Loucy (cell line): ENCODE measurements at regions not wholly inside any gene's neighbourhood (a gene's known extent, or its start where the extent isn't known, plus 50 kb on each side); places are given as distances from the start of the nearest gene placed in this dataset.

Experiments
- H2AFZ ChIP-seq: fragments of 200-600 bp; sonication (generic); 2 replicates; pipeline ENCODE4 v1.6.0; 2016; ENCODE audit warnings: antibody characterized with exemption, mild to moderate bottlenecking, low read length, moderate library complexity
- H3F3A ChIP-seq: fragments of 200-600 bp; 2 replicates; pipeline ENCODE4 v1.6.0; 2016; ENCODE audit warnings: antibody characterized with exemption, low read depth, mild to moderate bottlenecking
- H3K27me3 ChIP-seq: fragments of 200-600 bp; sonication (generic); 2 replicates; pipeline ENCODE4 v1.6.1; 2014; ENCODE audit warnings: low read length, mild to moderate bottlenecking; ENCODE audit not compliant: insufficient read depth, poor library complexity, severe bottlenecking
- H3K36me3 ChIP-seq: fragments of 200-600 bp; sonication (generic); 2 replicates; pipeline ENCODE4 v1.6.1; 2016; ENCODE audit warnings: low read length; ENCODE audit not compliant: insufficient read depth
- H3K4me1 ChIP-seq: fragments of 200-600 bp; sonication (generic); 2 replicates; pipeline ENCODE4 v1.5.1; 2014; ENCODE audit warnings: low read length, mild to moderate bottlenecking; ENCODE audit not compliant: insufficient read depth, poor library complexity, severe bottlenecking
- H3K4me2 ChIP-seq: fragments of 200-600 bp; sonication (generic); 2 replicates; pipeline ENCODE4 v1.6.0; 2014; ENCODE audit warnings: antibody characterized with exemption, low read length, low read depth, mild to moderate bottlenecking; ENCODE audit not compliant: poor library complexity, severe bottlenecking
- H3K4me3 ChIP-seq: fragments of 200-600 bp; sonication (generic); 2 replicates; pipeline ENCODE4 v1.5.1; 2014; ENCODE audit warnings: low read length, mild to moderate bottlenecking, mixed read lengths; ENCODE audit not compliant: poor library complexity, severe bottlenecking
- H3K79me2 ChIP-seq: fragments of 200-600 bp; sonication (generic); 2 replicates; pipeline ENCODE4 v1.6.1; 2014; ENCODE audit warnings: low read length; ENCODE audit not compliant: insufficient read depth
- H3K9ac ChIP-seq: fragments of 200-600 bp; sonication (generic); 2 replicates; pipeline ENCODE4 v1.6.0; 2014; ENCODE audit warnings: mild to moderate bottlenecking, low read depth, low read length, moderate library complexity; ENCODE audit not compliant: poor library complexity, severe bottlenecking
- H3K9me2 ChIP-seq: fragments of 200-600 bp; sonication (generic); replicated peaks from 2 replicates; pipeline ENCODE4 v1.6.1; 2016; ENCODE audit warnings: low read depth, low read length, mixed read lengths
- H3K9me3 ChIP-seq: fragments of 200-600 bp; sonication (generic); 2 replicates; pipeline ENCODE4 v1.6.1; 2014; ENCODE audit warnings: mild to moderate bottlenecking, antibody characterized with exemption, low read length, low read depth; ENCODE audit not compliant: insufficient read depth
- H4K20me1 ChIP-seq: fragments of 200-600 bp; sonication (generic); 2 replicates; pipeline ENCODE4 v1.6.0; 2014; ENCODE audit warnings: antibody characterized with exemption, low read length, mild to moderate bottlenecking; ENCODE audit not compliant: insufficient read depth, poor library complexity, severe bottlenecking
- CTCF ChIP-seq: fragments of 200-600 bp; sonication (generic); conservative IDR thresholded peaks from 2 replicates; pipeline ENCODE4 v1.5.1; 2014; ENCODE audit warnings: mild to moderate bottlenecking, antibody characterized with exemption, low read length
- EZH2phosphoT487 ChIP-seq: fragments of 200-600 bp; IDR thresholded peaks from 2 replicates; pipeline ENCODE4 v1.6.1; 2018; ENCODE audit warnings: antibody characterized with exemption, mild to moderate bottlenecking, moderate library complexity, borderline replicate concordance

DNA sequence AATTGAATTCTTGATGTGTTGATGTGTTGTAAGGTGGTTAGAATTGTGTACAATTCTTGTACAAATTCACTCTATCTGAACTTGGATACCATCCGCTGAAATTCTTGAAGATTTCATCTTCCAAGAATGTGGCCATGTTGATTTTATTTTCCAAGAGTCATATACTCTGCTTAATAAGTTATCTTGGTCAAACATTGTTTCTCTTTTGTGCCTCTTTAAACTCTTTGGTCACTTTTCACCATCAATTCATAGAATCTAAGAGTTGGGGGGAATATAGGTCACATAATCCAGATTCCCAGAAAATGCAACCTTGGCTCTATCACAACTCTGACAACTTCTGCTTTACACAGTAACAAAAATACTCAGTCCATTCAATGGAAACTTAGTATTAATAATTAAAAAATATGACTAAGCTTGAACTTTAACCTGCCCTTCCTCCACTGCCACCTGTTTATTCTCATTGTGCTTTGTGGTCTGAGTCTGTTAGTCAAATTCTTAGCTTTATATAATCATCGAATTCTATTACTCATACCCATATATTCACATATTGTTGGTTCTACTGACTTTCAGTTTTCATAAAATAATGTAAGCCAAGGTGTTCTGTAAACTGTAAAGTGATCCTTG is 373.2 kb downstream of the LMO7 start:
- Histone ChIP-seq H3K9ac (no peak overlapping the region), H3K79me2 (no peaks in the 10 kb centered on the region), H3K4me3 (no peak overlapping the region), H3K36me3 (no peaks in the 10 kb centered on the region), H3K4me2 (no peak overlapping the region), H3F3A (no peaks in the 10 kb centered on the region), H3K27me3 (no peaks in the 10 kb centered on the region), H2AFZ (no peak overlapping the region), H3K9me3 (no peaks in the 10 kb centered on the region), H3K9me2 (no peaks in the 10 kb centered on the region), H4K20me1 (no peaks in the 10 kb centered on the region), H3K4me1 (no peaks in the 10 kb centered on the region)
- TF ChIP-seq EZH2phosphoT487 (no peak), CTCF (no peak)

- H3K4me3 ChIP-seq: no peak overlapping the region
- H2AFZ ChIP-seq: no peak overlapping the region
- no peaks in the 10 kb centered on the region for H3K79me2 ChIP-seq
- H3K4me2 ChIP-seq: no peak overlapping the region
- no peaks in the 10 kb centered on the region for H3K36me3 ChIP-seq
- no peaks in the 10 kb centered on the region for H3K27me3 ChIP-seq
- TF ChIP-seq EZH2phosphoT487 (no peak), CTCF (no peak)
- H3K9me2 ChIP-seq: no peaks in the 10 kb centered on the region
- peaks cover 7% of the 10 kb centered on the region for H3K4me1 ChIP-seq
- no peak overlapping the region for H3K9ac ChIP-seq
- H3K9me3 ChIP-seq: no peaks in the 10 kb centered on the region
- H4K20me1 ChIP-seq: no peaks in the 10 kb centered on the region
- H3F3A ChIP-seq: no peaks in the 10 kb centered on the region
Measured at GRCh38 chr13:76004416-76004815, 368.3 kb downstream of the LMO7 start.

DNA sequence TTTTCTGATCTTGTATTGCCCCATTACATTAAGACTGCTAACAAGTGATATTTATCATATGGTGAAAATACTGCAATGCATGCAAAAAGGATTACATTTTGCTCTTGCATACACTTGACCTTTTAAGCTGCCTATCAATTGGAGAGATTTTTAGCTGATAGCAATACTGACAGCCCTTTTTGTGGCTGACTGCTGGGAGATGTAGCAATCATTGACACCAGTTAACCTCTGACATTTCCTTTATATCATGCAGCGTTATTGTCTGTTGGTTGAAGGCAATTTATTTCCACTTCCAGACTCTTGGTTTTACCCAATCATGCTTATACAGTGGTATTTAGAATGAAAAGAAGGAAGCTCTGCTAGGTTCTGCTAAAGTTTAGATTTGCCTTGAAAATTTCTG is 364.0 kb downstream of the LMO7 start:
- no peak overlapping the region for H3K4me3 ChIP-seq
- peak overlapping the region; percentile 6 for H3K4me2 ChIP-seq
- H3F3A ChIP-seq: no peaks in the 10 kb centered on the region
- H4K20me1 ChIP-seq: no peaks in the 10 kb centered on the region
- H3K27me3 ChIP-seq: no peaks in the 10 kb centered on the region
- H3K9ac ChIP-seq: no peak overlapping the region
- H3K4me1 ChIP-seq: peaks cover 7% of the 10 kb centered on the region
- TF ChIP-seq EZH2phosphoT487: no peak
- no peak for TF ChIP-seq CTCF
- no peaks in the 10 kb centered on the region for H3K79me2 ChIP-seq
- H3K9me3 ChIP-seq: no peaks in the 10 kb centered on the region
- no peaks in the 10 kb centered on the region for H3K36me3 ChIP-seq
- no peak overlapping the region; the same call in 1 of the 2 replicates for H2AFZ ChIP-seq
- H3K9me2 ChIP-seq: no peaks in the 10 kb centered on the region
